Lung (tissue), 11 donors: ENCODE measurements at regions not wholly inside any gene's neighbourhood (a gene's known extent, or its start where the extent isn't known, plus 50 kb on each side); places are given as distances from the start of the nearest gene placed in this dataset.

ENCODE experiments used
- ATAC-seq: fragments of 200-7000 bp; cut with Tn5 transposase; one replicate; pipeline ENCODE4 v1.9.1; 2020; ENCODE audit warnings: moderate number of reproducible peaks; ENCODE audit not compliant: insufficient read depth, low FRiP score
- DNase-seq, 3 donors: peaks; one replicate each; pipeline ENCODE4 v3.0.0-alpha.2; 2013 to 2017
- H3K27ac ChIP-seq, 2 donors: one replicate each; pipeline ENCODE4 v1.5.1; 2013; ENCODE audit warnings: mild to moderate bottlenecking in 2 of 2, moderate library complexity in 2 of 2, control low read depth in 1 of 2, inconsistent platforms in 1 of 2, low read depth in 1 of 2, low read length in 1 of 2
- H3K27me3 ChIP-seq, 3 donors: one replicate each; pipeline ENCODE4 v1.5.1; 2013; ENCODE audit warnings: low read length in 2 of 3; ENCODE audit not compliant: control insufficient read depth in 3 of 3, insufficient read depth in 3 of 3
- H3K36me3 ChIP-seq, 4 donors: one replicate each; pipeline ENCODE4 v1.5.1; 2013; ENCODE audit warnings: low read length in 4 of 4, mild to moderate bottlenecking in 1 of 4, moderate library complexity in 1 of 4; ENCODE audit not compliant: control insufficient read depth in 4 of 4, insufficient read depth in 4 of 4
- H3K4me1 ChIP-seq, 5 donors: one replicate each; pipeline ENCODE4 v1.5.1; 2013; ENCODE audit warnings: low read length in 5 of 5, mild to moderate bottlenecking in 2 of 5, moderate library complexity in 1 of 5; ENCODE audit not compliant: control insufficient read depth in 5 of 5, insufficient read depth in 5 of 5
- H3K4me3 ChIP-seq: one replicate; pipeline ENCODE4 v1.5.1; 2013; ENCODE audit warnings: mild to moderate bottlenecking, control low read depth, moderate library complexity
- H3K9ac ChIP-seq, 2 donors: one replicate each; pipeline ENCODE4 v1.5.1; 2013; ENCODE audit warnings: low read length in 2 of 2, control low read depth in 1 of 2; ENCODE audit not compliant: insufficient read depth in 1 of 2
- H3K9me3 ChIP-seq, 4 donors: one replicate each; pipeline ENCODE4 v1.5.1; 2013; ENCODE audit warnings: low read length in 3 of 4, mild to moderate bottlenecking in 1 of 4, moderate library complexity in 1 of 4; ENCODE audit not compliant: control insufficient read depth in 4 of 4, insufficient read depth in 3 of 4
- CTCF ChIP-seq: IDR thresholded peaks from 2 replicates; pipeline ENCODE4 v1.5.1; 2012; ENCODE audit warnings: mild to moderate bottlenecking; ENCODE audit errors: control extremely low read depth, extremely low read depth
- WGBS, 2 donors: extraction: QIAGEN DNeasy Blood & Tissue Kit; methylation state at CpG; one replicate each; pipeline ENCODE4 v1.1.7; 2013; 5-methylcytosine and 5-hydroxymethylcytosine counted together
- donor health status: control.
- donor health status: control.
- donor health status: Bipolar disorder and iron deficiency.
- donor health status: healthy.
- donor health status: DM: yes; HTN: yes; CAD: no.

- 79 to 91% methylated on average over 3 of the region's 3 CpGs for WGBS, 2 donors
- no peak overlapping the region for H3K27ac ChIP-seq
- DNase-seq = no peak
Measured at GRCh38 chr13:105442040-105442439, 1093.4 kb downstream of the EFNB2 start.

GRCh38 chr13:105441051-105441750 is 1094.3 kb downstream of the EFNB2 start:
- ATAC-seq (no peak), DNase-seq (no peak)
- no peak for TF ChIP-seq CTCF
- H3K9ac ChIP-seq = no peak overlapping the region
- no peaks in the 10 kb centered on the region for H3K9me3 ChIP-seq
- no peaks in the 10 kb centered on the region for H3K27me3 ChIP-seq
- 61 to 63% methylated on average over 9 of the region's 9 CpGs for WGBS, 2 donors
- no peak overlapping the region for H3K4me3 ChIP-seq
- no peaks in the 10 kb centered on the region for H3K36me3 ChIP-seq
- H3K4me1 ChIP-seq = peaks cover 0 to 7% (median 2%) of the 10 kb centered on the region in 5 donors
- no peak overlapping the region for H3K27ac ChIP-seq

More at GRCh38 chr13:105442040-105442439, 1093.4 kb downstream of the EFNB2 start:
- no peak overlapping the region for H3K4me3 ChIP-seq
- H3K36me3 ChIP-seq = no peaks in the 10 kb centered on the region
- TF ChIP-seq CTCF = no peak
- H3K9ac ChIP-seq = no peak overlapping the region
- H3K9me3 ChIP-seq = no peaks in the 10 kb centered on the region
- no peak for ATAC-seq
- H3K4me1 ChIP-seq = peaks cover 0 to 9% (median 2%) of the 10 kb centered on the region in 5 donors
- H3K27me3 ChIP-seq = no peaks in the 10 kb centered on the region

GRCh38 chr13:105436943-105437342 is 1098.5 kb downstream of the EFNB2 start:
- DNase-seq = no peak
- TF ChIP-seq CTCF = no peak
- no peaks in the 10 kb centered on the region for H3K36me3 ChIP-seq

GRCh38 chr13:105432438-105432837 is 1103.0 kb downstream of the EFNB2 start:
- Histone ChIP-seq H3K36me3 (no peaks in the 10 kb centered on the region), H3K4me3 (no peak overlapping the region), H3K4me1 (no peaks in the 10 kb centered on the region), H3K27me3 (no peaks in the 10 kb centered on the region), H3K9me3 (no peaks in the 10 kb centered on the region), H3K9ac (no peak overlapping the region), H3K27ac (no peak overlapping the region)
- no peak for ATAC-seq
- no peak for DNase-seq
- 78 to 85% methylated on average over 2 of the region's 2 CpGs for WGBS, 2 donors
- no peak for TF ChIP-seq CTCF

More at GRCh38 chr13:105436943-105437342, 1098.5 kb downstream of the EFNB2 start:
- Histone ChIP-seq H3K9ac (no peak overlapping the region), H3K27ac (no peak overlapping the region), H3K4me1 (no peaks in the 10 kb centered on the region), H3K27me3 (no peaks in the 10 kb centered on the region), H3K4me3 (no peak overlapping the region), H3K9me3 (no peaks in the 10 kb centered on the region)
- no peak for ATAC-seq
